HTR-8/SVneo (cell line): ENCODE measurements at regions not wholly inside any gene's neighbourhood (a gene's known extent, or its start where the extent isn't known, plus 50 kb on each side); places are given as distances from the start of the nearest gene placed in this dataset.
A peak's percentile ranks its signal among the peaks of the same experiment; 100 is the strongest.
"Not testable (repeated sequence)": the region's sequence is repeated elsewhere in the genome, so short reads cannot be mapped to it uniquely, and the experiment has no call there.

Source experiments
- DNase-seq: peaks from one replicate; pipeline ENCODE4 v3.0.0; 2011; ENCODE audit warnings: low spot score, mixed read lengths; ENCODE audit not compliant: insufficient read length
- FAIRE-seq: peaks from 2 replicates; lab custom pipeline; 2011; peaks lifted over from hg19 to GRCh38; lab: Jason Lieb, UNC

DNA sequence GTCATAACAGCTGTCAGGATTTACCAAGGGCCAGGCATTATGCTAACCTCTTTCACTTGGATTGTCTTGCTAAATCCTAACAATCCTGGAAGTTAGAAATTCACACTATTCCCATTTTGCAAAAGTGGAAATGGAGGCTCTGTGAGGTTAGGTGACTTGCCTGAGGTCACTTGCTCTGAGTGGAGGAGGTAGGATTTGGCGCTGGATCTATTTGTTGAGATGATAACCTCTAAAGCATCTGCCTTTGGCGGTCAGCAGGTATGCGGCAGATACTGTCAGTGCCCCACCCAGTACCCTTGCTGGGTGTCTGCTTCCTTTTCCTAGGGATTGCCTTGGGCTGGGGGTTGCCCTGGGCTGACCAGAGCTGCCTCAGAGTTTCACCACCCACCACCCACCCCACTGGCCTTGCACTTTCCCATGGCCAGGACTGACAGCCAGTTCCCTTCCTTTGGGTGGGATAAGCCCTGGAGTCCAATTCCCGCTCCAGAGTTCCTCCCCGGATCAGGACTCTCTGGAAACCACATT, 164.8 kb upstream of the MSX2 start:
- no peak for DNase-seq
- no peak for FAIRE-seq

DNA sequence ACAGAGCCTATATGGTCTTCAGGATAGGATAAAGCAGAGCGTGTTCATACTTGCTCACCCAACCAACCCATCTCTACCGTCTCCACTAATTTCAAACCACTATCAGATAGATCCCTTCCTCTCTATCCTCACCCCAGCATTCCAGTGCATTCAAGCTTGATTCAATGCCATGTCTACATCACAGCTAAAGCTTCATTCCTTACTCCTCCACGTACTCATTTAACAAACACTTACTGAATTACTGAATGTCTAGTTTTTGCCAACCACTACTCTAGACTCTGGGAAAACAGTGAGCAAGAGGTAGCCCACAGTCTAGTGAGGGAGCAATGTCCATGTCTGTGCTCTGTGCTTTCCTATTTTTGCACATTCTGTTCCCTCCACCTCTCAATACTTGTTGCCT, 163.5 kb upstream of the MSX2 start:
- DNase-seq (no peak), FAIRE-seq (no peak)

DNA sequence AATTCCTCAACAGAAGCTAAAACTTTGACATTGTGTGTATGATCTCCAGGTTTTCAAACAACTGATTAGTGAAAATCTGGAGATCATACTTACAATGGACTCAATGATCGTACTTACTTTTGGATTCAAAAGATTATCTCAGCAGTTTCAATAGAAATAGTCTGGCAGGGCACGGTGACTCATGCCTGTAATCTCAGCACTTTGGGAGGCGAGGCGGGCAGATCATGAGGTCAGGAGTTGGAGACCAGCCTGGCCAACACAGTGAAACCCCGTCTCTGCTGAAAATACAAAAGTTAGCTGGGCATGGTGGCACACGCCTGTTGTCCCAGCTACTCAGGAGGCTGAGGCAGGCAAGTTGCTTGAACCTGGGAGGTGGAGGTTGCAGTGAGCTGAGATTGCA, 161.3 kb upstream of the MSX2 start:
- DNase-seq, FAIRE-seq: not testable (repeated sequence)

DNA sequence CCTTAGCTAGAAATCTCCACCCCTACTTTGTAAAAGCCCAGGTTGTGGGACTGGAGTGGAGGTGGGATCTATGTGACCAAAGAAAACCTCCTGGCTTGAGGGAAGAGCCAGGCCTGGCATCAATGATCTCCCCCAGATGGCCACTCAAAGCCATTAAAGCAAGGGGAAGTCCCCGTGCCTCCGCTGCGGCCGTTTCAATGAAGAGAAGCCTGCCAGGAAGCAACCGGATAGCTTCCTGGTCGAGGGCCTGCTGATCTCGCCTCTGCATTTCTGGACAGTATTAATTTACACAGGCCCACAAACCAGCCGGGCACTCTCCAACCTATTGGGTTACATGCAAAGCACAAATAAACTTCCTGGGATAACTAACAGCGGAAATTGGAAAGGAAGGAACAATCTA, 160.5 kb upstream of the MSX2 start:
- FAIRE-seq (no peak), DNase-seq (no peak)

DNA sequence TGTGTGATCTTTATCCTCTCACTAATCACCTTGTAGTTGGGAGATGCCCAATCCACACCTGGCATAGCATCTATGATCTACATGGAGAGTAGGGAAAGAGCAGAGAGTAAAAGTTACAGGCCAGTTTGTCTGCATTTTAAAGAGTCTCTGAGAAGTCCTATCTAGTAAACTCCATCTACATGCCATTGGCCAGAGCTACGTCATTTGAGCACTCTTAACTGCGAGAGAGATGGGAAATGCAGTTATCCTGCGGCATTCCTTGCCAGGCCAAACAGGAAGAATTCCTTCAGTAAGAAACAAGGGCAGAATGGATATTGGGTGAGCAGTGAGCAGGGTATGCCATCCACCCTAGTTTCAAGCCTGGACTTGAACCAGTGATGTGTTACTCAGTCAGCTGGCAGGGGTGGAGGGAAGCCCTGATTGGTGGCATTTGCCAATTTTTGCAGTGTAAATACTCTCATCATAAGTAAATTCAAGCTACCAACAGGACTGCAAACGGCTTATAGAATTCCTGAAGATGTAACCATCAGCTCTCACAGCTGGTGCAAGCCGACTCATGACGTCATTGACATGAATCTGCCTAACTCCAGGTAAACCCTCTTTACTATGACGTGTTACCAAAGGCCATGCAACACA, 156.8 kb upstream of the MSX2 start:
- FAIRE-seq = peak; percentile 52
- no peak for DNase-seq

DNA sequence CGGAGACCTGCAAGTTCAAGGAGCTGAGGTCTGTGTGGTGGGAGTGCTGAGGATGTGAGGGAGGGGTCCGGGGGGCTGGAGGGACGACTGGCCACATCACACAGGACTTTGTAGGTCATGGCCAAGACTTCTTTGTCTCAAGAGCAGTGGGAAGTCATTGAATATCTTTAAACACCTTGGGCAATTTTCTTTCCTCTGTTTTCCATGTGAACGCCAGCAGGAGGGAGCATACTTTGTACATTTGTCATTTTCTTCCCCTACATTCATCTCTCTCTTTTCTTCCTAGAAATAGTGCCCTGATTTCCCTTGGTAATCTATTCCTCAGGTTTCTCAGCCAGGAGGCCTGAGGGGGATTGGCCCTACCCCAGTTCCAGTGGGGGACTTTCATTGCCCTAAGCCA, 153.7 kb upstream of the MSX2 start:
- FAIRE-seq = no peak
- DNase-seq = no peak

DNA sequence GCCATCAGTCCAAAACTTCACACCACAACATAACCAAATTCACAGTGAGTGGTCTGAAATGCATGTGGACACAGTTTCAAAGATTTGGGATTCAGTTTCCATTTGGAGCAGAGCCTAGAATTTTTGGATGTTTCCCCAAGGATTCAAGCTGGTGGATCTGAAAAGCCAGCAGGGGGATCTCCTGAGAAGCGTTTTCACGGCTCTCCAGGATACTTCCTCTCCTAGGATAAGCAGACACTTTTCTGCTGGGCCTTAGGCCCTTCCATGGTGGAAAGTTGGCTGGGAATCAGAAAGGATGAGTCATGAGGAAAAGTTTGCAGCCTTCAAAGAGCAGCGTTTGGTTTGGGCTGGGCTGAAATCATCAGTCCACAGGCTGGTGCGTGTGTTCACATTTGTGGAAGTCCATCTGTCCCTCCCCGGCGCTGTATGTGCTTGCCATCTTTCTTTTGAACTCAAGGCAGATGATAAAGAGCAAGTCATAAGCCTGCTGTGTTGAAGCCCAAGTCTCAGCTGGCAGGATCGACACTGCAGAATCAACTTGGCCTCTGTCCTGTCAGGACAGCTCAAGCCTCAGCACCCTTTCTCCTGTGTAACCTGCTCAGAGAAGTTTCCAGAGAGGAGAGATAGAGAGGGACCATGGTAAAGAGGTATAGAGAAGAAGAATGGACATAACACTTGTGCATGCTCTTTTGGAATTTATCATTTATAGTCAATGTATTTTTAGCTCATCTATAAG, 152.6 kb upstream of the MSX2 start:
- FAIRE-seq = peak; percentile 65

DNA sequence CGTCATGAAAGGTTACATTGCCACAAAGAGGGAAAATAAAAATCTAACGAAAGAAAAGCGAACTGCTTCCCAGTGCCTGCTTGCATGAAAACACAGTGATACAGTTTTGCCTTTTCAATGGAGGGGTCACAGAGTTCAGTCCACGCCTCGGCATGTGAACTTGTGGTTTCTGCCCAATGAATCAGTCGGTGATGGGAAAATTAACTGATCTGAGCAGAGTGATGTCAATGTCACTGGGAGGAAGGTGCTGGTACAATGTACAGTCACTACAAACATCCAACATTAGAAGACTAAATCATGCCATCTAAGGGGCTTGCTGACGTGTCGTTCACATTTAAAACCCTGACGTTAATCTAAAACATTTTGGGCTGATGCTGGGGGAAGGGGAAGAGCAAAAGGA, 151.8 kb upstream of the MSX2 start:
- DNase-seq (no peak), FAIRE-seq (no peak)

More for the DNA sequence above, 152.6 kb upstream of the MSX2 start:
- peak; percentile 90 for DNase-seq

DNA sequence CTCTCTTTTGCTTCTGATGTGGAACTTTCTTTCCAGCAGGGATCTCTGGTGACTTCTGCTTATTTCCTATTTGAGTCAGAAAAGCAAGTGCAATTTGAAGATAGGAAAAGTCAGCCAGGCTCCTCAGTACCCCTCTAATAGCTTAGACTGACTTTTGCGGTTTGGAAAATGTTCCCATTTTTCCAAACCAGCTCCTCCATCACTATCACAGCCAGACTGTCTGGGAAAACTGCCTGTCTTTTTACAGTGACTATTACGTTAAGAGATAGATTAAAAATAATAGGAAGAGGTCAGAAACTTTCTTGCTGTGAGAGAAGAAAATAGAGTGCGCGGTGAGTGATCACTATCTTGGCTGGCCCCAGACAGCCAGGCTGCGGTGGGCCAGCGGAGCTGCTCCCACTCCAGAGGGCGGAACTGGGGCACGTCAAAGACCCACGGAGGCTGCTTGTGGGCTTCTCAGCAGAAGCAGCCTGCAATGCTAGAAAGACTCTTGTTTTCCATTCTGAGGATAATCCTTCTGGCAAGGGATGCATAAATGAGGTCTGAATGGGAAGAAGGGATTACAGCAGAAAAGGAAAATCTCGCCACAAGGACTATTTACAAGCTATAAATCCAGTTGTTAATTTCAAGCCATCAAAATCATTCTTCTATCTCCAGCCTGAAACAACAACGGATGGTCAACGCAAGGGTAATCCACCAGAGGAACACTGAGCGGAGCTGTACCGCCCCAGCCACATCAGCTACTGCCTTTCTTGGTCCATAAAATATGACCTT, 151.0 kb upstream of the MSX2 start:
- DNase-seq = no peak
- no peak for FAIRE-seq

DNA sequence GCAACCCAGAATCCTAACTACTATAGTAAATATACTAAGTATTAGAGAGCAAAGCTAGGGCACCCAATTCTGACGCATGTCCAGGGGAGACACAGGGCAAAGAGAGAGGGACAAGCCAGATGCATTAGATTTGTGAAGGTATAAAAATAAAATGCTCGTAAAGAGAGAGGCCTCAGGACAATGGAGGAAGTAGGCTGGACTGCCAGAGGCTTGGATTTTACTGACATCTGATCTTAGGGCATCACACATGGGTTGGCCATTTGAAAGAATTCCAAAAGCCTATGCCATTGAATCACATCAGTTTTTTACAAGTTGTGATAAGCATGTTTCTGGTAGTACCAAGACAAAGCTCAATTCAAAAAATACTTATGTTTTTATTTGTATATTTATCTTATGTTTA, 149.3 kb upstream of the MSX2 start:
- no peak for FAIRE-seq
- no peak for DNase-seq

DNA sequence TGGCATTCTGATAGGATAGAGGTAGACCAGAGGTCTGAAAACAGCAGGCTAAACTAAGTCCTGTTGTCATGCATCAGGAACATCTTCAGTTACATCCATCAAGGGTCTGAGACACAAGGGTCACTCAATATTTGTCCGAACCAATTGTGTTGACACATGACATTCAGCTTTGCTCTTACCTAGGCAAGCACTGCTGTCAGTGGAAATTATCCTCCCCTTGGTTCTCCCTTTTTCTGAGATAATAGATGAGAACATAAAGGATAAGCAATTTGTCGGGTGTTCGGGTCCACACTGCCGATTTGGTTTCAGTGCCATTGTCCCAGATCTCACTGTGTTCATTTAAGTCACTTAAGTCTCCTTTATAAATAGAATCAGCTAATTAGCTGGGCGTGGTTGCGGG, 148.3 kb upstream of the MSX2 start:
- no peak for FAIRE-seq
- no peak for DNase-seq

DNA sequence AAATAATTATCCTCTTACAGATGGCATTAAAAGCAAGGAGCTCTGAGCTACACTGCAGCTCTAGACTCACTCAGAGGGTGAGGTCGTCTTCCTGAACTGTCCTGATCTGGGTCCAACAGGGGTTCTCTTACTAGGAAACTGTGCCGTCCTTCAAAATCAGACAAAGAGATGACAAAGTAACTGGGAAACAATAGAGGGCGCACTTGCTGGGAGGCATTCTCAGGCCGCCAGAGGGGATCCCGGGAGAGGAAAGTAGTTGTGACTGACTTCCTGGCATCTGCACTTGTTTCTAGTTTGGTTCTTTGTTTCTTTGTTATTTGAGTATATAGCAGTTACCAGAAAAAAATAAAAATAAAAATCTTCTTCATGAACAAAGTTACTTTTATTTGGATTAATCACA, 142.9 kb upstream of the MSX2 start:
- peak; percentile 41 for DNase-seq
- FAIRE-seq = no peak

DNA sequence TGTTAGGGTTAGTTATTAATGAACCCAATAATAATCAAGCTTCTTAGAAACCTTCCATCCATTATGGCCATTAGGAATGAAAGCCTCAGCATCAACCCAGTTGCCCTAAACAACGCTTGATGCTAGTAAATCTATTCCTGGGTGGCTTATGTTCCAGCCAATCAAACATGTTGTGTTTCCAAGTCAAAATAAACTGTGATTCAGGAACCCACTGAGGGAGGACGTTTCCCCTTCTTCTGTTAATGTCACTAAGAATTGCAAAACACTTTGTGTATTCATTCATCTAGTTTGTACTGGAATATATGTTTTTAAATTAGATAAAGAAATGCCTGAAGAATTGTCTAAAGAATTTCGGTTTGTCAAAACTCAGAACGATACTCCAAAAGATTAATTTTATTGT, 142.5 kb upstream of the MSX2 start:
- FAIRE-seq = no peak
- no peak for DNase-seq

DNA sequence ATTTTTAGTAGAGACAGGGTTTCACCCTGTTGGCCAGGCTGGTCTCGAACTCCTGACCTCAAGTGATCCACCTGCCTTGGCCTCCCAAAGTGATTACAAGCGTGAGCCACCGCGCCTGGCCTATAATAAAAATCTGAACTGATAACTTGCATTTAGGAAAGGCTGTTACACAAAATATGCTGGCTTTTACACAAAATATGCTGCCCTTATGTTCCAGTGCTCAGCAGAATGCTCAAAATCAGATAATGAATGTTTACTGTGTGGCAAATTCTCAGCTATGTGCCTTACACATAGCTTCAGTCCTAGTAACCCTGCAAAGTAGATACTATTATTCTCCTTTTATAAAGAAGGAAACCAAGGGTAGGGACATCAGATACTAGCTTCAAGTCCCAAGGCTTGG, 141.3 kb upstream of the MSX2 start:
- FAIRE-seq (no peak), DNase-seq (no peak)

DNA sequence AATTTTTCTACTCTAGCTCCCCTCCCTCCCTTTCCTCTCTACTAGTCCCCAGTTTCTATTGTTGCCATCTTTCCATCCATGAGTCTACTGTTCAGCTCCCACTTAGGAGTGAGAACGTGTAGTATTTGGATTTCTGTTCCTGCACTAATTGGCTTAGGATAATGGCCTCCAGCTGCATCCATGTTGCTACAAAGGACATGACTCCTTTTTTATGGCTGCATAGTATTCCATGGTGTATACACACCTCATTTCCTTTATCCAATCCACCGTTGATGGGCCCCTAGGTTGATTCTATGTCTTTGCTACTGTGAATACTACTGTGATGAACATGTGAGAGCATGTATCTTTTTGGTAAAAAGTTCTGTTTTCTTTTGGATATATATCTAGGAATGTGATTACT, 138.9 kb upstream of the MSX2 start:
- no peak for FAIRE-seq
- DNase-seq = no peak

DNA sequence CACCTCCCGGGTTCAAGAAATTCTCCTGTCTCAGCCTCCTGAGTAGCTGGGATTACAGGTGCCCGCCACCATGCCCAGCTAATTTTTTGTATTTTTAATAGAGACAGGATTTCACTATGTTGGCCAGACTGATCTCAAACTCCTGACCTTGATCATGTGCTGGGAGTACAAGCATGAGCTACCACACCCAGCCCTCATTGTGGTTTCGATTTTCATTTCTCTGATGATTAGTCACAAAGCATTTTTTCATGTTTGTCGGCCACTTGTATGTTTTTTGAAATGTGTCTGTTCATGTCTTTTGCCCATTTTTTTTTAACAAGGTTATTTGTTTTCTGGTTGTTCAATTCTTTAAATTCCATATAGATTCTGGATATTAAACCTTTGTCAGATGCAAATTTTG, 138.2 kb upstream of the MSX2 start:
- not testable (repeated sequence) for DNase-seq, FAIRE-seq

DNA sequence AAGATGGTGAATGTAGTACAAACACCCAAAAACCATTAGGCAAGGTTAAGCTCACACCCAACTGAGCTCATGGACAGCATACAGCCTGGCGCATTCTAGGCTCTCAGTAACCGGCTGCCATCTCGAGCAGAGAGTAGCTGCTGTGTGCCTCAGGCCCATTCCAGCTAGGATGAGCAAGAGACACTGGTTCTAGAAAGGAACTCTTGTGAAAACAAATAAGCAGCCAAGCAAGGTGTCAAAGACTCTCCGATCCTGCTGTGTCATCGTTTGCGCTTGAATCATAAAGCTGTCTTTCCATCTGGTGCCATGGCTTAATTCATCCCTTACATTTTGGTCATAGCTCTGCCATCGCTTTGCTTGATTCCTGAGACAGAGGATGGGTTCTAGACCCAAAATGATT, 135.4 kb upstream of the MSX2 start:
- no peak for DNase-seq
- no peak for FAIRE-seq

DNA sequence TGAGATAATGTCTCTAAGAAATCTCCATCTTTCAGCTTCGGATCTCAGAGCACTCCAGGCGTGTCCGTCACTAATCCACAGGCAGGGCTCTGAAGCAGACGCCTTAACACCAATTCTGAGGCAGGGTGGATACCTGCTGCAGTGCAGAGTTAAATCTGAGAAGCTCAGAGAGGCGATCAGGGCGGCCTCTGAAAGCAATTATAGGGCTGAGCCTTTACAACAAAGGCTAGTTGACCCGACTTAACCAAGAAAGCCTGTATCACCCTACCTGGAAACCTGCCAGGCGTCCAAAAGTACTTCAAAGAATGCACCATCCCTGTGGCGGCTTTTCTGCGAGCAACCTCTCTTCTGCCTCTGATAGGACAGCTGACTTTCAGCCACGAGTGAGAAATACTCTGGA, 134.8 kb upstream of the MSX2 start:
- FAIRE-seq (no peak), DNase-seq (no peak)

DNA sequence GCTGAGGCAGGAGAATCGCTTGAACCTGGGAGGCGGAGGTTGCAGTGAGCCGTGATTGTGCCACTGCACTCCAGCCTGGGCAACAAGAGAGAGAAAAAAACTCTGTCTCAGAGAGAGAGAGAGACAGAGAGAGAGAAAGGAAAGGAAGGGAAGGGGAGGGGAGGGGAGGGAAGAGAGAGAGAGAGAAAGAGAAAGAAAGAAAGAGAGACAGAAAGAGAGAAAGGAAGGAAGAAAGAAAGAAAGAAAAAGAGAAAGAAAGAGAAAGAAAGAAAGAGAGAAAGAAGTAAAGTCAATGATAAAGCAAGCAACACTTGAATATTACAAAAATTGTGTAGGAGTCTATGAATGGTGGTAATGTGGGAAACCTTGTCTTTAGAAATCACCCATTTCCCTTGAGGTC, 133.6 kb upstream of the MSX2 start:
- no peak for FAIRE-seq
- no peak for DNase-seq

DNA sequence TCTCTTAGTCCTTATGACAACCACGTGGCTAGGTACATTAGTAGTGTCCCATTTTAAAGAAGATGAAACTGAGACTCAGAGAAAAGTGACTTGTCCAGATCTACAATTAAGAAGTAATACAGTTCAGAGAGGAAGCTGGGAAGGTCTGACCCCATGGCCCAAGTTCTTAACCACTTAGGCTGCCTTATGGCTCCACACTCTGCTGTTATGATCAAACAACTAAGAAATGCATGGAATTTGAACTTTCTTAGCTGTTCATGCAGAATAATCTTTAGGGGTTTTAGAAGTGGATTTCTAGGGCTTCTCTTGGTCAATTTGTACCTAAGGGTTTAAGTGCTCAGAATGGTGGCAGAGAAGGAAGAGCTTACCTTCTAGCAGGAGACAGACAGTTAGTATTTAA, 128.0 kb upstream of the MSX2 start:
- DNase-seq = peak; percentile 31
- no peak for FAIRE-seq

DNA sequence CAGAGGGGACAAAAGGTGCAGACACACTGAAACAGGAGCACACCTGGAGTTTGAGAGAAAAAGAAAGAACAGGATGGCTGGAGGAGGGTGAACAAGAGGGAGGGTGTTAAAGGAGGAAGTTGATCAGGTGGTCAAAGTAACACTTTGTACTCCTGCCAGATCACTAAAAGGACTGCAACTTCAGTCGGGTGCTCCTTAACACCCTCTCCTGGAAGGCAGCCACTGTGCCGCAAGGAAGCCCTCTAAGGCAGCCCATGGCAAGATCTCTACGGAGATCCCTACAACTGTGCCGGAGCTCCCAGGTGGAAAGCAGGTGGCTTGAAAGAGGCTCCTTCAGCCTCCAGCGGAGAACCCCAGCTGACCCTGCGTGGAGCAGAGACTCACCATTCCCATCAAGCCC, 124.4 kb upstream of the MSX2 start:
- DNase-seq (no peak), FAIRE-seq (no peak)
